ENCODE measurements at regions not wholly inside any gene's neighbourhood (a gene's known extent, or its start where the extent isn't known, plus 50 kb on each side); places are given as distances from the start of the nearest gene placed in this dataset.

DNA sequence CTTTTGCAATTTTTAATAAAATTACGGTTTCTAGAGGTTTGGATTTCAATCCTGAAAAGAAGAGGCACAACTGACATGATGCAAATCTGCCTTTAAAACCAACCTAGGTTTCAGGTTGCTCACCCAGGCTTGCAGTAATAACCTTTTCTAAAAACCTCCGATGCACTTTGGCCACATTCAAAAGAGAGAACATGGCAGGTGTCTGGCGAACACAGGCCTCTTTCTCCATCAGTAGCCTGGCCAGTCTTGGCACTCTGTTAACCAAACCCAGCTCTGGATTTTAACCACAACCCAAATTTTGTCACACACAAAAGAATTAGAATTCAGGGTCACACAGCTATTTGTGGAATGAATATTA is 55.8 kb upstream of the MAFB start:
- H3K36me3 ChIP-seq = no peaks in the 10 kb centered on the region
- TF ChIP-seq POLR2A (IDR thresholded peaks at IDR 0.05) (no peak), POLR2AphosphoS5 (IDR thresholded peaks at IDR 0.05) (no peak)
- TF ChIP-seq, protein P1, sequence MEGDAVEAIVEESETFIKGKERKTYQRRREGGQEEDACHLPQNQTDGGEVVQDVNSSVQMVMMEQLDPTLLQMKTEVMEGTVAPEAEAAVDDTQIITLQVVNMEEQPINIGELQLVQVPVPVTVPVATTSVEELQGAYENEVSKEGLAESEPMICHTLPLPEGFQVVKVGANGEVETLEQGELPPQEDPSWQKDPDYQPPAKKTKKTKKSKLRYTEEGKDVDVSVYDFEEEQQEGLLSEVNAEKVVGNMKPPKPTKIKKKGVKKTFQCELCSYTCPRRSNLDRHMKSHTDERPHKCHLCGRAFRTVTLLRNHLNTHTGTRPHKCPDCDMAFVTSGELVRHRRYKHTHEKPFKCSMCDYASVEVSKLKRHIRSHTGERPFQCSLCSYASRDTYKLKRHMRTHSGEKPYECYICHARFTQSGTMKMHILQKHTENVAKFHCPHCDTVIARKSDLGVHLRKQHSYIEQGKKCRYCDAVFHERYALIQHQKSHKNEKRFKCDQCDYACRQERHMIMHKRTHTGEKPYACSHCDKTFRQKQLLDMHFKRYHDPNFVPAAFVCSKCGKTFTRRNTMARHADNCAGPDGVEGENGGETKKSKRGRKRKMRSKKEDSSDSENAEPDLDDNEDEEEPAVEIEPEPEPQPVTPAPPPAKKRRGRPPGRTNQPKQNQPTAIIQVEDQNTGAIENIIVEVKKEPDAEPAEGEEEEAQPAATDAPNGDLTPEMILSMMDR (IDR thresholded peaks at IDR 0.05) = no peak
- H3K27me3 ChIP-seq = no peaks in the 10 kb centered on the region
- no peak overlapping the region for H3K4me3 ChIP-seq
- intact Hi-C loops (cut with DNase I; ENCODE audit: low total_unique reads) = no loop called here
- H3K9me3 ChIP-seq = no peaks in the 10 kb centered on the region
- no peak overlapping the region for H3K27ac ChIP-seq
- DNase-seq (ENCODE audit: low spot score in 2 of 2) = no peak
- H3K4me1 ChIP-seq = no peaks in the 10 kb centered on the region

DNA sequence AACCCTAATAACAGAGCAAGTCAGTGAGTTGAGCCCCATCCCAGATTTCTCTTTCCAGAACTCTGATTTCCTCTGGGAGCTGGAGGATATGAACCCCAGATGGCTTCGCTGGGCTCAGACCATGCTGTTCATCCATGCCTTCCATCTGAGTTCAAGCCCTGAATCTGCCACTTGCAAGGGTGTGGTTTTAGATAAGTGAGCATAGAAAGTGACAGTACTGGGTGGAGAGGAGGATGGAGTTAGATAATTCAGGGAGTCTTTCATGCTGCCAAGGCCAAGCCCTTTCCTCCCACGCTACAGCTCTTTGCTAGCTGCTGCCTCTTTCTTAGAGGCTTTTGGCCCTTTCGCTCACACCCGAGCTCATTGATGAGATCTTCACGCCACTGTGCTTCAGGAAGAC is 57.2 kb upstream of the MAFB start:
- Histone ChIP-seq H3K4me3 (no peak overlapping the region), H3K9me3 (no peaks in the 10 kb centered on the region), H3K27me3 (no peaks in the 10 kb centered on the region), H3K4me1 (no peaks in the 10 kb centered on the region), H3K36me3 (no peaks in the 10 kb centered on the region), H3K27ac (no peak overlapping the region)
- intact Hi-C loops (cut with DNase I; ENCODE audit: low total_unique reads) = no loop called here
- DNase-seq (ENCODE audit: low spot score in 2 of 2) = no peak
- TF ChIP-seq POLR2AphosphoS5 (IDR thresholded peaks at IDR 0.05) (no peak), POLR2A (IDR thresholded peaks at IDR 0.05) (no peak)
- TF ChIP-seq, protein P1 (IDR thresholded peaks at IDR 0.05) = no peak

DNA sequence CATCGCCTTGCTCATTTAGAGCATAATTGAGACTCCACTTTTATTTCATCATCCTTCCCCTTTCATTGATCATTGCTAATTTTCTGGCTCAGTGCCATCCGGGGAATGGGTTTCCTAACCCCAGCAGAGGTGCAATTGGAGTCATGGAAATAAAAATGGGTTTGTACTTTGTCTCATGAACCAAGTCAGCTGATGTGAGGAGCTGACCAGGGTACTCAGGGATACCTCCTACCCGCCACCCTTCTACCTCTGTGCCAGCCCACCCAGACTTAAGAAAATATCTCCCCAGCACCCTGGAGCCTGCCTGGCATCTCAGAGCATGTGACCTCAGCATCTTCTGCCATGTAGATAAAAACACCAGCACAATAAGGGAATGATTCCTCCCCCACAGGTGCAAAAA is 59.1 kb upstream of the MAFB start:
- no peak for DNase-seq (ENCODE audit: low spot score in 2 of 2)
- no peak overlapping the region for H3K27ac ChIP-seq

DNA sequence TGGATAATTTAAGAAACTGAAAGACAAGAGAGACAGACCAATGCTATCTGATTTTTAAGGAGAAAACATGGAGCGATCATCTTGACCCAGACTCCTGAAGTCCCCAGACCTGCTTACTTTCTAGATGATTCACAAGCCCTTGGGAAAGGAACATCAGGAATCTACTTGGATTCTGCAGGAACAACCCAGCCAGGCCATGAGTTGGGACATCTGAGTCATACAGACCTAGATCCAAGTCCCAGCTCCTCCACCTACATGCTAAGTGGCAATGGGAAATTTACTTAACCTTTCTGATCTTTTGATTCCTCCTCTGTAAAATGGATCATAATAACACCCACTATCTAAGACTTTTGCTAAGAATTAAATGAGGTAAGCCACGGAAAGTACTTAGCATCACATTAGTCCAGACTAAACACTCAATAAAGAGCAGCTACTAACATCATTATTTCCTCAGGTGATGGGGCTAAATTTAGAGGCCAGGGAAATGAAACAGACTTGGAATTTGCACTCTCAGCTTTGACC is 61.0 kb upstream of the MAFB start:
- no peak for DNase-seq (ENCODE audit: low spot score in 2 of 2)
- H3K9me3 ChIP-seq = no peaks in the 10 kb centered on the region
- no peak overlapping the region for H3K27ac ChIP-seq
- H3K36me3 ChIP-seq = no peaks in the 10 kb centered on the region
- intact Hi-C loops (cut with DNase I; ENCODE audit: low total_unique reads) = no loop called here
- TF ChIP-seq POLR2AphosphoS5 (IDR thresholded peaks at IDR 0.05) (no peak), POLR2A (IDR thresholded peaks at IDR 0.05) (no peak)
- TF ChIP-seq, protein P1 (IDR thresholded peaks at IDR 0.05) = no peak
- no peak overlapping the region for H3K4me3 ChIP-seq
- no peaks in the 10 kb centered on the region for H3K27me3 ChIP-seq
- H3K4me1 ChIP-seq = no peaks in the 10 kb centered on the region

More for the DNA sequence above, 59.1 kb upstream of the MAFB start:
- H3K9me3 ChIP-seq = no peaks in the 10 kb centered on the region
- H3K36me3 ChIP-seq = no peaks in the 10 kb centered on the region
- H3K4me3 ChIP-seq = no peak overlapping the region
- no peaks in the 10 kb centered on the region for H3K4me1 ChIP-seq
- TF ChIP-seq POLR2AphosphoS5 (IDR thresholded peaks at IDR 0.05) = no peak
- TF ChIP-seq POLR2A (IDR thresholded peaks at IDR 0.05) = no peak
- TF ChIP-seq, protein P1 (IDR thresholded peaks at IDR 0.05) = no peak
- intact Hi-C loops (cut with DNase I; ENCODE audit: low total_unique reads) = no loop called here
- H3K27me3 ChIP-seq = no peaks in the 10 kb centered on the region

DNA sequence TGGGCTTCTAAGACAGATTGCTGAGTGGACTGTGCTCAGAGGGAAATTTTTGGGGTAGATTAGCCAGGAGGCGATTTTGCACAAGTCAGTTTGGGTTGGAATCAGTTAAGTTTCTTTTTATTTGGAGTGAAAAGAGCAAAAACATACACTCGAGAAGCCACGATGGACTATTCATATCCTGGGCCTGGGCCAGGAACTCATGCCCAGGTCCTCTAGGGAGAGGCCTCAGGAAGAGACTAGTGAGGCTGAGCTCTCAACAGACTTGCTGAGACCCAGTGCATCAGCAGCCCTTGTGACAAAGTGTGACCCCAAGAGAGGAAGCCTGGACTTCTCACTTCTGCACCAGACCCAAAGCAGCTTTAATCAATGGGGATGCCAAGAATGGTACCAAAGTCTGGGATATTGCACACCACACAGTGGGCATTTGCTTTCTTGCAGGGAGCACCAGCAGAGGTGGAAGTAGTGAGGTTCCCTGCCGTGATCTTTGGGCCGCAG is 61.6 kb upstream of the MAFB start:
- Histone ChIP-seq H3K9me3 (no peaks in the 10 kb centered on the region), H3K4me1 (no peaks in the 10 kb centered on the region), H3K4me3 (no peak overlapping the region), H3K27me3 (no peaks in the 10 kb centered on the region), H3K36me3 (no peaks in the 10 kb centered on the region), H3K27ac (no peak overlapping the region)
- DNase-seq (ENCODE audit: low spot score in 2 of 2) = no peak
- intact Hi-C loops (cut with DNase I; ENCODE audit: low total_unique reads) = no loop called here
- TF ChIP-seq, protein P1 (IDR thresholded peaks at IDR 0.05) = no peak
- no peak for TF ChIP-seq POLR2A (IDR thresholded peaks at IDR 0.05)
- TF ChIP-seq POLR2AphosphoS5 (IDR thresholded peaks at IDR 0.05) = no peak

All from breast epithelium (tissue), 4 donors.